ENCODE measurements at regions not wholly inside any gene's neighbourhood (a gene's known extent, or its start where the extent isn't known, plus 50 kb on each side); places are given as distances from the start of the nearest gene placed in this dataset.
A peak's percentile ranks its signal among the peaks of the same experiment; 100 is the strongest.

DNA sequence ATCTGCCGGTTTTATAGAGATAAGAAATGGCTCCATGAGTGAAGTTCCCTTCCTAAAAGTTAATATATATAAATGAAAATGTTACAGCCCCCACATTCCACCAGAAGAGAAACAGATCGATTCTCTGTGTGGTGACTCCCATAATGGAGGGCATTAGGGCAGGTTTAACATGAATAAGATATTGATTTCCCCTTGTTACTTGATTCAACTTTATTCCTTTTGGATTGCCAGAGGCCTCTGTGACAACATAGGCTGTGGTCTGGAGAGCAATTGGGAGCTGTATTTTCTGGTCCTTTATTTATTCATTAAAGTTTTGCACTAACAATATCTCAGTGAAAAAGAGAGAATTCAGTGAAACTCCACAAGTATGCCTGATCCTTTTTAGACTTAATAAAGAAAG, 125.2 kb upstream of the CCDC196 start:
- H3K36me3 Mint-ChIP-seq (ENCODE audit: low read depth) = no peaks in the 10 kb centered on the region
- H3K9me3 Mint-ChIP-seq = no peaks in the 10 kb centered on the region
- DNase-seq (no peak), ATAC-seq (no peak)
- peaks cover 5% of the 10 kb centered on the region for H3K27me3 Mint-ChIP-seq
- H3K4me1 Mint-ChIP-seq = no peaks in the 10 kb centered on the region
- no peak overlapping the region for H3K27ac Mint-ChIP-seq
- no peak overlapping the region for H3K4me3 Mint-ChIP-seq

DNA sequence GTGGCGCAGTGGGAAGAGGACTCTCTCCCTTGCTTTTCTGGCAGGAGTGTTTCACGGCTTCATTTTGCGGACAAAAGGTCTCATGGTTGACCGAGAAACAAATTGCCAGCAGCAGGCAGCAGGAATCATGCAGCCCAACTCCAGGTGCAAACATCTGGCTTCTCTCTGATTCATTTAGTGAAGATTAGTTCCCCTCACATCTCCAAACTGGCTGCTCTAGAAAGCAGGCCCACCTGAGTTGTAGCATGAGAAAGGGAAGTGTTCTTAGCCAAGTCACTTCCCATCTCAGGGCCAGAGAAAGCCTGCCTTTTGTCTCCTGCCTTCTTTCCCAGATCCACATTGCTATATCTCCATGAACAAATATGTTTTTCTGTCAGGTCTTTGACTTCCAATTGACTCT, 120.8 kb upstream of the CCDC196 start:
- Mint-ChIP-seq H3K9me3 (no peaks in the 10 kb centered on the region), H3K27ac (no peak overlapping the region), H3K36me3 (ENCODE audit: low read depth) (no peaks in the 10 kb centered on the region), H3K4me1 (no peaks in the 10 kb centered on the region), H3K4me3 (no peak overlapping the region), H3K27me3 (peaks cover 3% of the 10 kb centered on the region)
- no peak for ATAC-seq
- DNase-seq = no peak

DNA sequence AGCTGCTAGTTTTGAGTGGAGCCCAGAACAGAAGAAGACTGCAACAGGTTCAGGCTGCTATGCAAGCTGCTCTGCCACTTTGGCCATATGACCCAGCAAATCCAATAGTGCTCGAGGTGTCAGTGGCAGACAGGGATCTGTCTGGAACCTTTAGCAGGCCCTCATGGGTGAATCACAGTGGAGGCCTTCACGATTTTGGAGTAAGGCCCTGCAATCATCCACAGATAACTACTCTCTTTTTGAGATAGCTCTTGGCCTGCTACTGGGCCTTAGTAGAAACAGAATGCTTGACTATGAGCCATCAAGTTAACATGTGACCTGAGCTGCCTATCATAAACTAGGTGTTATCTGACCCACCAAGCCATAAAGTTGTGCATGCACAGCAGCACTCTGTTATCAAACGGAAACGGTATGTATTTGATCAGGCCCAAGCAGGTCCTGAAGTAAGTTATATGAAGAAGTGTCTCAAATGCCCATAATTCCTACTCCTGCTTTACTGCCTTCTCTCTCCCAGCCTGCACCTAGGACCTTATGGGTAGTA, 116.9 kb upstream of the CCDC196 start:
- no peak overlapping the region for H3K27ac Mint-ChIP-seq
- H3K9me3 Mint-ChIP-seq = no peaks in the 10 kb centered on the region
- no peak overlapping the region for H3K4me3 Mint-ChIP-seq
- no peaks in the 10 kb centered on the region for H3K4me1 Mint-ChIP-seq
- H3K27me3 Mint-ChIP-seq = peaks cover 2% of the 10 kb centered on the region
- no peaks in the 10 kb centered on the region for H3K36me3 Mint-ChIP-seq (ENCODE audit: low read depth)
- DNase-seq (no peak), ATAC-seq (no peak)

DNA sequence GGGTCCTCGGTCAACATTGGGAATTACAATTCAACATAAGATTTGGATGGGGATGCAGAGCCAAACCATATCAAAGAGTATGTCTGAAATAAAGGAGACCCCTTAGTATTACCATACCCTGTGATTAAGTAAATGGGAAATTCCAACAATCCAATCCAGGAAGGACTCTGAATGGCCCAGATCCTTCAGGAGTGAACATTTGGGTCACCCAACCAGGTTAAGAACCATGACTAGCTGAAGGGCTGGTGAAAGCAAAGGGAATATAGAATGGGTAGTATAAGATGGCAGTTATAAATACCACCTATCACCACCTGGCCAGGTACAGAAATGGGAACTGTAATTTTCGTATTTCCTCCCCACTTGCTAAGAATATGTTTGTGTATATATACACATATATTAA, 114.4 kb upstream of the CCDC196 start:
- Mint-ChIP-seq H3K9me3 (no peaks in the 10 kb centered on the region), H3K4me1 (no peaks in the 10 kb centered on the region), H3K27me3 (no peaks in the 10 kb centered on the region), H3K36me3 (ENCODE audit: low read depth) (no peaks in the 10 kb centered on the region), H3K27ac (no peak overlapping the region), H3K4me3 (no peak overlapping the region)
- ATAC-seq (no peak), DNase-seq (no peak)

DNA sequence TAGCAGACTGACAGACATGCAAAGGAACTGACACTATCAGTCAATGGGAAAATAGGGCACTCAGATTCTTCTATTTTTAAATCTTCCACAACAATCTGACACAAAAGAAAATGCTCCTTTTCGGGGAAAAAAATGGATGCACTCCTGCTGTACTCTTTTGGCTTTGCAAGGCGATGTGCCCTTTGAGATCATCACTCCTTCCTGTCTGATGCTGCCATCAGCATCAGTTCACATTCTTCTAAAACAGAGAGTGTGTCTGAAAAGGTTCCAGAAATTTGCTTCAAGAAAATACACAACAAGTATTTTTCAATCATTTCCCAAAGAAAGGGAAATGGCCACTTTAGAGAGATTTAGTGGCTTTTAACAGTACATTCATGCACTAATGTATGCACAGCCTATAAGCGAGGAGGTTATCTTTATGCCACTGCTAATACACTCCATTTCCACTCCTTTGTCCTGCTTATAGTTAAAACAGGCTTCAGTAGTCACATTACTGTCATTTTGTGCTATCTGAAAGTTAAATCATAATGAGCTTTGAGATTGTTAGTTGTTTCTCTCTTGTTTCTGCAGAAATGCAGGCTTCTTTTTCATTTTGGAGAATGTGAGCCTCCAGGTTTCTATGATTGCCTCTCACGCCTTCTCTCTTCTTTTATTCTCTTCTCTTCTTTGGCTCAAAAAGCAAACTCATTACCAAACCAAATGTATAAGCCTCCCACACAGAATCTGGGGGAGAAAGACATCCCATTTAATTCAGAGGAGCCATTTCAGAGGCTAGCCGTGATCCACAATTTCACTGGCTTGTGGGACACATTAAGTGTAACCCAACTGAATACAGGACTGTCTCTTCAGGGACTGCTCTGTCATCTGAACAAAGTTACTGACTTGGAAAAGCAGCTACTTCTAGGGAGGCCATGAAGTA, 110.9 kb upstream of the CCDC196 start:
- ATAC-seq (no peak), DNase-seq (no peak)
- H3K9me3 Mint-ChIP-seq = no peaks in the 10 kb centered on the region
- no peaks in the 10 kb centered on the region for H3K27me3 Mint-ChIP-seq
- no peak overlapping the region for H3K27ac Mint-ChIP-seq
- no peaks in the 10 kb centered on the region for H3K36me3 Mint-ChIP-seq (ENCODE audit: low read depth)
- H3K4me3 Mint-ChIP-seq = no peak overlapping the region
- no peaks in the 10 kb centered on the region for H3K4me1 Mint-ChIP-seq

DNA sequence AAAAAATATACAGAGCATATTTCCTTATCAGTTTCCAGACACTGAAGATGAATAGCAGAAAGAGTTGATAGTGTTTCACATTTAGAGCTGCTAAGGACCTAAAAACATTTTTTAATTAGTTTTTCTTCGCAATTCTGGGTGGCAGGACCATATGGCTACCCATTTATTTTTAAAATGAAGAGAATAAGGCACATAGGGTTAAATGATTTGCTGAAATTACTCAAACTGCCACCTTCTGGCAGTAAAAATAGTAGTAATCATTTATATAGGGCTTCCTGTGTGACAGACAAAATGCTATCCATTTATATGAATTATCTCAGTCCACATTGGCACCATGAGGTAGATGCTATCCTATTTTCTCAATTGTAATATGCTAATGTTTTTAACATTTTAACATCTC, 108.6 kb upstream of the CCDC196 start:
- Mint-ChIP-seq H3K27me3 (no peaks in the 10 kb centered on the region), H3K36me3 (ENCODE audit: low read depth) (no peaks in the 10 kb centered on the region), H3K27ac (no peak overlapping the region), H3K4me1 (no peaks in the 10 kb centered on the region), H3K4me3 (no peak overlapping the region), H3K9me3 (no peaks in the 10 kb centered on the region)
- DNase-seq (no peak), ATAC-seq (no peak)

DNA sequence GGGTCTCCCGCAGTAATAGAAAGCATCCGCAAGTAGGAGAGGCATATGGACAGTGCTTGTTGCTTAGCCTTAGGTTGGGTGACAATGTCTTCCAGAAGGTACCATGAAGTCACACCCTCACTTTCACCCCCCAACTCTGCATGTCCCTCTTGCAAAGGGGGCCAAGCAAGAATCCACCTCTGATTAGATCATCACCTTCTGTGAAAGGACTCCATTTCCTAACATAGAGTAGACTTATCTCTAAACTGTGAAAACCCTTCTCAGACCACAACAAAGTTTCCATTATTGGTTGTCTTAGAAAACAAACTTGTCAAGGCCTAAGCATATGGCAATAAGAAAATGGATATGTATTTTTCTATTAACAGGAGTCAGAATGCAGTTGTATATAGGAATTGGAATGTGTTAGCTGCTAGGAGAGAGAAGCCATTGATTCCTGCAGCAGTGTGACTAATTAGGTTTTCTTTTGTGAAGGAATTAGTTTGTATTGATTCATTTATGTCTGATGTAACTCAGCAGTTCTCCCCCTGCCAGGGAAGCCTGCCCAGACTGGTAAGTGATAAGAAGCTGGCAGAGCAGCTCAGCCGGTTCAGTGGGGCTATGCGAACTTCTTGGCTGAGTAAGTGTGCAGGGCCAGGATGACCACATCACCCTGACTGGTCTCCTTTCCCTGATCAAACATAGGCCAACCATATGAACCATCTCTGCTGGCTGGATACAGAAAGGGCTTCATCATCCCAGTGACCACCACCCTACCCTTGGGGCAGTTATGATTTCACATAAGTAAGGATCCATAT, 107.3 kb upstream of the CCDC196 start:
- Mint-ChIP-seq H3K4me1 (no peaks in the 10 kb centered on the region), H3K36me3 (ENCODE audit: low read depth) (no peaks in the 10 kb centered on the region), H3K27me3 (no peaks in the 10 kb centered on the region), H3K4me3 (no peak overlapping the region), H3K9me3 (no peaks in the 10 kb centered on the region), H3K27ac (no peak overlapping the region)
- no peak for DNase-seq
- ATAC-seq = no peak

DNA sequence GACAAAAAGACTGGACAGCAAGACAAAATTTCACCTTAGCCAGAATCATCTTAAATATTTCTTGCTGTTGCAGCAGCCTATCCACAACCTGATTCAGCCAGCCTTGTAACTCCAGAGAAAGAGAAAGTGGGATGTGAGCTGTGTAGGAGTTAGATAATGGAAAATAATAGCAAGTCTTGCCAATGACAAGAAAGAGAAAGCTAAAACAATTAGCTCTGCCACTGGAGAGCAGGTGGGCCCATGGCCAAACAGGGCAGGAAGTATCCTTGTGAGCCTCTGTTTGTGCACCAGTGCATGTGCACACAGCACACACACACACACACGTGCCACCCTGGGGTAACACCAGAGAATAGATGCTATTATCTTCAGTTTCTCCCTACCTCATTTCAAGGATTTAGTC, 106.0 kb upstream of the CCDC196 start:
- H3K4me3 Mint-ChIP-seq = no peak overlapping the region
- no peaks in the 10 kb centered on the region for H3K36me3 Mint-ChIP-seq (ENCODE audit: low read depth)
- no peak overlapping the region for H3K27ac Mint-ChIP-seq
- no peak for ATAC-seq
- H3K9me3 Mint-ChIP-seq = no peaks in the 10 kb centered on the region
- no peaks in the 10 kb centered on the region for H3K4me1 Mint-ChIP-seq
- DNase-seq = no peak
- H3K27me3 Mint-ChIP-seq = no peaks in the 10 kb centered on the region

DNA sequence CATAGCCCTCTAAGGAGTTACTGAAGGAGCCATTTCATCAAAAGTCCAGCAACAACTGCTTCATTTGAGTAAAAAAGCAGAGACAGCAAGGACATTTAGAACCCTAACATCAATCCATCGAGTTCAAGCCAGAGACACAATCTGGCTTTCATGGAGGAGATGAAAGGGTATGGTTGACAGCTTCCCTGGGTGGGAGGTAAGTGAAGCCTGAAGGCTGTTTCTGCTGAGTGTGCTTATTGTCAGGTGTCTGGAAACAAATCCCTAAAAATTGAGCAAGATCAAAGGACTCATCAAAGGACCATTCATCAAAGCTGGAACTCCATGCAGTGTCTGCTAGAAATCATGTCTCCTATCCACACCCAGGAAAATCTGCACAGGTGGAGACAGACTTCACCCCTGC, 104.4 kb upstream of the CCDC196 start:
- DNase-seq (no peak), ATAC-seq (no peak)
- Mint-ChIP-seq H3K9me3 (no peaks in the 10 kb centered on the region), H3K27ac (no peak overlapping the region), H3K4me3 (no peak overlapping the region), H3K27me3 (no peaks in the 10 kb centered on the region), H3K4me1 (no peaks in the 10 kb centered on the region), H3K36me3 (ENCODE audit: low read depth) (no peaks in the 10 kb centered on the region)

DNA sequence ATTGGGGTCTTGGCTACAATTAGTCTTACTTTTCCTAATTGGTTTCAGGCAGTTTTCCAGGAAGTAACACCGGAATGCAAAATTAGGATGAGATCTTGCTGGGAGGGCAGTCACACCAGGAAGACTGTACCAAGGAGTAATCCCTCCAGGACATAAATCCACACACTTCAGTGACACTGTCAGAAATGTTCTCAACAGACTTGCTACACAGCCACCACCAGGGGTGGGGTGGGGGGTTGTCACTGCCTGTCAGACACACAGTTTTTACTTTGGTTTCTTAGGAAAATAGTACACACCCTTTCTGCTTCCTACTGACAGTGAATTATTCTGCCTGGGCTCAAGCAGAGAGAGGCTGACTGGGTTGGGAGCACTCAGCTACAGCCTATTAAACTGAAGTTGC, 102.9 kb upstream of the CCDC196 start:
- DNase-seq (no peak), ATAC-seq (no peak)
- no peak overlapping the region for H3K27ac Mint-ChIP-seq
- H3K9me3 Mint-ChIP-seq = no peaks in the 10 kb centered on the region
- H3K4me1 Mint-ChIP-seq = no peaks in the 10 kb centered on the region
- no peaks in the 10 kb centered on the region for H3K36me3 Mint-ChIP-seq (ENCODE audit: low read depth)
- H3K4me3 Mint-ChIP-seq = no peak overlapping the region
- no peaks in the 10 kb centered on the region for H3K27me3 Mint-ChIP-seq

DNA sequence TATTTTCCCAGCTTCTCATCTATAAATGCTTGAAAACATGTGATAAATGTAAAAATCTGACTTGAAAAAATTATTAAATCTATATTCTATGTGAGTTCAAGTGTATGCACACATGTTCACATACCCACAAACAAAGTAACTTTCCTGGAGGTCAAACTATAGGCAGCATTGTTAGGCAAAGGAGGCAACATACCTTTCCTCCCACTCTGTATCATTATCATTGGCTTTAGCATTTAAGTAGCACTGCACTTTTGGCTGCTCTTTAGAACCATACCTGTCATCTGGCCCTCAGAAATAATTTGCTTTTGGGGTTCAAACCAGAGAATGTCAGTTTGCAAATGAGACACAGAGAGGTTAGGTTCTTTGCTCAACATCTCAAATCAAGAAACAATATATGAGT, 102.4 kb upstream of the CCDC196 start:
- H3K27ac Mint-ChIP-seq = no peak overlapping the region
- no peaks in the 10 kb centered on the region for H3K9me3 Mint-ChIP-seq
- DNase-seq (no peak), ATAC-seq (no peak)
- no peaks in the 10 kb centered on the region for H3K27me3 Mint-ChIP-seq
- H3K36me3 Mint-ChIP-seq (ENCODE audit: low read depth) = no peaks in the 10 kb centered on the region
- no peaks in the 10 kb centered on the region for H3K4me1 Mint-ChIP-seq
- H3K4me3 Mint-ChIP-seq = no peak overlapping the region

DNA sequence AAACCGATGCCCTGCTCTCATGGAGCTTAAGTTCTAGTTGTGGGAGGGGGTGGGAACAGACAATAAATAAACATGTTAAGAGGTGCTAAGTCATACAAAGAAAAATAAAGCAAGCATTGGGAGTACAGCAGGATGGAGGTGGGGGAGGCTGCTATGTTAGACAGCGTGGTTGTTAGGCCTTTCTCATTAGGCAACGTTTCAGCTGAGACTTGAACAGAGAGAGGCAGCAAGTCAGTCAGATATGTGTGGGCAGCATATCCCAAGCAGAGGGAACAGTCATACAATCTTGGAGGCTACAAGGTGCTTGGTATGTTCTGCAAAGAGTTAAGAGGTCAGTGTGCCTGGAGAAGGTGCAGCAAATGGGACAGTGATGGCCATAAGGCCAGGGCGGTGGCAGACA, 97.7 kb upstream of the CCDC196 start:
- Mint-ChIP-seq H3K36me3 (ENCODE audit: low read depth) (no peaks in the 10 kb centered on the region), H3K4me1 (no peaks in the 10 kb centered on the region), H3K27ac (no peak overlapping the region), H3K27me3 (no peaks in the 10 kb centered on the region), H3K9me3 (no peaks in the 10 kb centered on the region), H3K4me3 (no peak overlapping the region)
- ATAC-seq = no peak
- no peak for DNase-seq

DNA sequence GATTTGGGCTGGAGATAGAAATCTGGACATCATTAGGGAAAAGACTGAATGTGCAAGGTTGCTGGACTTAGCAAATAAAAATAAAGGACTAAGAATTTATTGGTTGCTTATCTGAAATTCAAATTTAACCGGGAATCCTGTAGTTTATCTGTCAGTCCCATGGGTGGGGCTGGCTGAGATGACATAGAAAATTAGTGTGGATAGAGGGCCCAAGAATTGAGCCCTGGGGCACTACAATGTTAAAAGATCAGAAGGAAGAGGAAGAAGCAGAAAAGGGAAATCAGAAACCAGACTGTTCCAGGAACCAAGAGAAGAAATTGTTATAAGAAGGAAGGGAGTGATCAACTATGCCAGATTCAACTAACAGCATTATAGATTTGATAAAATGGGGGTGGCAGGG, 96.7 kb upstream of the CCDC196 start:
- Mint-ChIP-seq H3K36me3 (ENCODE audit: low read depth) (no peaks in the 10 kb centered on the region), H3K4me1 (no peaks in the 10 kb centered on the region), H3K9me3 (no peaks in the 10 kb centered on the region), H3K27me3 (no peaks in the 10 kb centered on the region), H3K4me3 (no peak overlapping the region), H3K27ac (no peak overlapping the region)
- no peak for ATAC-seq
- no peak for DNase-seq

DNA sequence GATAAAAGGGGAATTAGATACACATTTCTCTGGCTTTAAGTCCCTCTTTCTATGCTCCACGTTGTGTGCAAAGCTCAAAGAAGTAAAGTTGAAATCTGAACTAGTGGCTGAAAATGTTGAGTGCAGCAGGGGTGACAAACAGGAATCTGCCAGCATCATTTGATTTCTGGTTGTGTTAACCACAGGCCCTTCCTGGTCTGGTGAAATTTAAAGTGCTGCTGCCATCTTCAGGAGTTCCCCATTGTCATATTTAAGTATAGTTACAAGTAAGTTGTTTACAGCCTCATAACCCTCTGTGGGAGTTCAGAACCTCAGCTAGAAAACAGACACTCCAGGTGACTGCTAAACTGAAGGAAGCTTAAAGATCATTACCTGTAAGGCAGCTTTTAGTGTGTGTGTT, 90.9 kb upstream of the CCDC196 start:
- Mint-ChIP-seq H3K27me3 (no peaks in the 10 kb centered on the region), H3K27ac (no peak overlapping the region), H3K36me3 (ENCODE audit: low read depth) (no peaks in the 10 kb centered on the region), H3K4me3 (no peak overlapping the region), H3K9me3 (no peaks in the 10 kb centered on the region), H3K4me1 (peaks cover 12% of the 10 kb centered on the region)
- peak; percentile 4 for DNase-seq
- ATAC-seq = peak; percentile 80

DNA sequence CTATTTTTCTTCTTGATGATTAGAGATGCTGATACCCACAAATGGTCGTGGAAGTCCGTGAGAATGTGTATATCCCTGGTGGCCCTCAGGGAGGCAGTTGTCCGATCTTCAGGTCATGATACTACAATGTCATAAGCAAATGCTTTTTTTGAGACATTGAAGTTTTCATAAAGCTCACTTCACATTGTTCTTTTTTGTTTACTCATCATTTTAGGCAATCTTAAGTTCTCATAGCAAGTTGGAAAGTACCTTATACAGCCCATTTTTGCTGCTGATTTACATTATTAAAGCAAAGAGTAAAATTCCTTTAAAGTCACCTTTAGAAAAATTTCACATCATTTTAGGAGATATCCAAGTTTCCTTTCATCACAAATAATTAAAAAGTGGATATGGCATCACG, 90.0 kb upstream of the CCDC196 start:
- H3K9me3 Mint-ChIP-seq = no peaks in the 10 kb centered on the region
- no peak overlapping the region for H3K27ac Mint-ChIP-seq
- no peaks in the 10 kb centered on the region for H3K27me3 Mint-ChIP-seq
- ATAC-seq (no peak), DNase-seq (no peak)
- H3K4me3 Mint-ChIP-seq = no peak overlapping the region
- H3K4me1 Mint-ChIP-seq = peaks cover 12% of the 10 kb centered on the region
- no peaks in the 10 kb centered on the region for H3K36me3 Mint-ChIP-seq (ENCODE audit: low read depth)

Data from activated naive CD8-positive, alpha-beta T cell treated with anti-CD3 and anti-CD28 coated beads, Interleukin-2, amount 50 U/mL, for 24 hours (primary cell).